WTC11 (cell line): ENCODE measurements at regions not wholly inside any gene's neighbourhood (a gene's known extent, or its start where the extent isn't known, plus 50 kb on each side); places are given as distances from the start of the nearest gene placed in this dataset.

Source experiments
- ATAC-seq: fragments of 200-7000 bp; cut with Tn5 transposase; 2 replicates; pipeline ENCODE4 v1.10.0; 2021; ENCODE audit warnings: mild to moderate bottlenecking, moderate library complexity
- CTCF ChIA-PET: fragments of 300-600 bp; sonication (Branson Sonifier 250); formaldehyde crosslinking; loops from one replicate; lab custom pipeline; 2021; ENCODE audit warnings: antibody characterized with exemption; lab: Charles Lee
- POLR2A ChIA-PET: fragments of 350-600 bp; sonication (Branson Sonifier 250); formaldehyde crosslinking; loops from one replicate; lab custom pipeline; 2021; ENCODE audit warnings: antibody characterized with exemption; lab: Charles Lee
- DNase-seq: peaks from one replicate; pipeline ENCODE4 v3.0.0; 2021; ENCODE audit warnings: low spot score
- H3K27ac Mint-ChIP-seq: 2 replicates; pipeline ENCODE4 v1.8.0; 2021; ENCODE audit warnings: mixed read lengths
- H3K27me3 Mint-ChIP-seq: 2 replicates; pipeline ENCODE4 v1.8.0; 2021; ENCODE audit warnings: low read depth, mild to moderate bottlenecking, moderate library complexity, mixed read lengths
- H3K36me3 Mint-ChIP-seq: 2 replicates; pipeline ENCODE4 v1.8.0; 2021; ENCODE audit warnings: mixed read lengths
- H3K4me1 Mint-ChIP-seq: 2 replicates; pipeline ENCODE4 v1.8.0; 2022; ENCODE audit warnings: mixed read lengths
- H3K4me3 Mint-ChIP-seq: 2 replicates; pipeline ENCODE4 v1.8.0; 2021; ENCODE audit warnings: mild to moderate bottlenecking, moderate library complexity, mixed read lengths
- H3K9me3 Mint-ChIP-seq: 2 replicates; pipeline ENCODE4 v1.8.0; 2021; ENCODE audit warnings: mixed read lengths
- AFF4 ChIP-seq: sonication (generic); formaldehyde crosslinking; IDR thresholded peaks from 2 replicates; pipeline ENCODE4 v1.8.1; 2023; ENCODE audit warnings: mild to moderate bottlenecking, missing genetic modification reagents, borderline replicate concordance
- CBFB ChIP-seq: sonication (generic); formaldehyde crosslinking; IDR thresholded peaks from 2 replicates; pipeline ENCODE4 v1.8.1; 2022; ENCODE audit warnings: mild to moderate bottlenecking, low read depth, missing genetic modification reagents
- CREM ChIP-seq: sonication (generic); formaldehyde crosslinking; IDR thresholded peaks from 2 replicates; pipeline ENCODE4 v1.8.1; 2022; ENCODE audit warnings: mild to moderate bottlenecking, missing genetic modification reagents, moderate library complexity
- CTCF ChIP-seq: fragments of 200-600 bp; IDR thresholded peaks from 2 replicates; pipeline ENCODE4 v1.8.0; 2022; ENCODE audit warnings: antibody characterized with exemption
- FOXK1 ChIP-seq: sonication (generic); formaldehyde crosslinking; IDR thresholded peaks from 2 replicates; pipeline ENCODE4 v1.8.0; 2022; ENCODE audit warnings: mild to moderate bottlenecking, moderate library complexity, missing genetic modification reagents
- IRF2 ChIP-seq: sonication (generic); formaldehyde crosslinking; IDR thresholded peaks from 2 replicates; pipeline ENCODE4 v1.8.0; 2022; ENCODE audit warnings: low read depth, missing genetic modification reagents, borderline replicate concordance
- JUN ChIP-seq: sonication (generic); formaldehyde crosslinking; IDR thresholded peaks from 2 replicates; pipeline ENCODE4 v1.8.0; 2023; ENCODE audit warnings: mild to moderate bottlenecking, missing genetic modification reagents
- NR1H2 ChIP-seq: sonication (generic); formaldehyde crosslinking; IDR thresholded peaks from 2 replicates; pipeline ENCODE4 v1.9.0; 2021; ENCODE audit warnings: mild to moderate bottlenecking, moderate library complexity, missing genetic modification reagents
- OVOL2 ChIP-seq: fragments of 250-450 bp; sonication (Bioruptor Pico); IDR thresholded peaks from 2 replicates; pipeline ENCODE4 v1.9.0; 2021; ENCODE audit warnings: mild to moderate bottlenecking, borderline replicate concordance
- PREB ChIP-seq: sonication (generic); formaldehyde crosslinking; IDR thresholded peaks from 2 replicates; pipeline ENCODE4 v1.8.1; 2022; ENCODE audit warnings: mild to moderate bottlenecking, missing genetic modification reagents, moderate library complexity, borderline replicate concordance
- PRRX2 ChIP-seq: fragments of 250-450 bp; sonication (Bioruptor Pico); IDR thresholded peaks from 2 replicates; pipeline ENCODE4 v1.8.0; 2021; ENCODE audit warnings: mild to moderate bottlenecking
- RELA ChIP-seq: sonication (generic); formaldehyde crosslinking; IDR thresholded peaks from 2 replicates; pipeline ENCODE4 v1.8.1; 2022; ENCODE audit warnings: missing genetic modification reagents, mild to moderate bottlenecking, borderline replicate concordance
- STAT6 ChIP-seq: sonication (generic); formaldehyde crosslinking; conservative IDR thresholded peaks from 2 replicates; pipeline ENCODE4 v1.8.1; 2023; ENCODE audit warnings: mild to moderate bottlenecking, low read depth, missing genetic modification reagents, moderate library complexity
- USF2 ChIP-seq: sonication (generic); formaldehyde crosslinking; IDR thresholded peaks from 2 replicates; pipeline ENCODE4 v1.8.1; 2023; ENCODE audit warnings: mild to moderate bottlenecking, missing genetic modification reagents, moderate library complexity
- ZNF425 ChIP-seq: fragments of 250-450 bp; sonication (Bioruptor Pico); conservative IDR thresholded peaks from 2 replicates; pipeline ENCODE4 v1.9.0; 2021; ENCODE audit warnings: mild to moderate bottlenecking

- TF ChIP-seq ZNF425 (CRISPR knock-in tag) = no peak
- TF ChIP-seq RELA (CRISPR knock-in tag) = no peak
- TF ChIP-seq AFF4 (CRISPR knock-in tag) = no peak
These were observed 495.2 kb downstream of the MID1IP1 start (continued) for GRCh38 chrX:39296472-39296871.

GRCh38 chrX:39298821-39299220 is 497.6 kb downstream of the MID1IP1 start:
- TF ChIP-seq CBFB = no peak
- peaks cover 20% of the 10 kb centered on the region for H3K9me3 Mint-ChIP-seq
- peaks cover 2% of the 10 kb centered on the region for H3K27me3 Mint-ChIP-seq

GRCh38 chrX:39299615-39300014 is 498.4 kb downstream of the MID1IP1 start:
- Mint-ChIP-seq H3K27me3 (peaks cover 2% of the 10 kb centered on the region), H3K36me3 (peaks cover 4% of the 10 kb centered on the region; the same call in 1 of the 2 replicates), H3K9me3 (peaks cover 20% of the 10 kb centered on the region), H3K4me3 (no peak overlapping the region), H3K27ac (no peak overlapping the region), H3K4me1 (no peaks in the 10 kb centered on the region)
- DNase-seq = no peak
- ChIA-PET CTCF (no interaction called here), POLR2A (no interaction called here)
- ATAC-seq = no peak
- TF ChIP-seq FOXK1 (CRISPR knock-in tag) (no peak), NR1H2 (no peak), AFF4 (CRISPR knock-in tag) (no peak), PREB (CRISPR knock-in tag) (no peak), USF2 (CRISPR knock-in tag) (no peak), CTCF (no peak), IRF2 (no peak), OVOL2 (CRISPR knock-in tag) (no peak), CREM (CRISPR knock-in tag) (no peak), PRRX2 (CRISPR knock-in tag) (no peak), JUN (CRISPR knock-in tag) (no peak), STAT6 (CRISPR knock-in tag) (no peak)

More at GRCh38 chrX:39298821-39299220, 497.6 kb downstream of the MID1IP1 start:
- H3K27ac Mint-ChIP-seq = no peak overlapping the region
- H3K36me3 Mint-ChIP-seq = peaks cover 4% of the 10 kb centered on the region; the same call in 1 of the 2 replicates
- H3K4me1 Mint-ChIP-seq = no peaks in the 10 kb centered on the region
- DNase-seq (no peak), ATAC-seq (no peak)
- ChIA-PET POLR2A (no interaction called here), CTCF (no interaction called here)
- no peak overlapping the region for H3K4me3 Mint-ChIP-seq
